Stimulated activated CD8-positive, alpha-beta memory T cell treated with anti-CD3 and anti-CD28 coated beads, Interleukin-4, amount 100 ng/mL, for 24 hours (primary cell): ENCODE measurements at regions not wholly inside any gene's neighbourhood (a gene's known extent, or its start where the extent isn't known, plus 50 kb on each side); places are given as distances from the start of the nearest gene placed in this dataset.

Experiments
- DNase-seq: peaks from one replicate; pipeline ENCODE4 v3.0.0-alpha.2; 2020; ENCODE audit warnings: low read depth

DNA sequence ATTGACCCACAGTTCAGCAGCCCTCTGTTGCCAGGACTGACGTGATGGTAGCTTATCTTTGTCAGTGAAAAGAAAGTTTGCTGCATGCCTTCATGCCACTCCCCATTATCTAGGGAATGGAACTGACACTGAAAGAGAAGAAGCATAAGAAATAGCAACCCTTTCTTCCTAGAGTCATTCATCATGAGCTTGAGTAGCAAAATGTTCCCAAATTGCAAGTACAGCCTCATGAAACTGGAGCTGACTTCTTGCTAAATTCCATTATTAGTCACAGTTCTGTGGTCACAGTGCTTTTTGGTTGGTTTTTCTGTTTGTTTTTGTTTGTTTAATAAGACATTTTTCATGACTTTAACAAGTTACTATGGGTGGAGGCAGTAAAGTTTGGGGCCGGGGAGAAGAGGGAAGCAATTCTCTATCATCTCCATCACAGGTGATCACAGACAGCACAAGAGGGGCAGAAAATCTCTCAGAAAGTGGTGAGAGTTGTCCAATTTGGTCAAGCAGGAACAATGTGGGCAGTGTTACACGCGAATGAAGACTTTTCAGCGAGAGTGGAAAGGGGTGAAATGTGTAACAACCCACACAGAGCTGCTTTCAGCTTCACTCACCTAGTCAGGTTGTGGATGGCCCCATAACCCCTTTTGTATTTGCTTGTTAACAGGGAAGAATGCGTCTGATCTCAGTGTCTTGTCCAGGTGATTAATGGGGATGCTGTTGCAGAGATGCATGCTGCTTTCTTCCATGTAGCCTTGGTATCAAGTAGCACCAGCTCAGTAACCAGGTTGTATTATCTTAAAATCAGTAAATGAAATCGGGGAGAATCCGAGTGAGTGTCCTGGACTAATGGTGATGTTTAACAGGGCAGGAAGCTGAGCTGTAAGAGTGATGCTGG is 440.4 kb downstream of the DMRT2 start:
- no peak for DNase-seq

- no peak for DNase-seq
These were observed 442.0 kb downstream of the DMRT2 start for GRCh38 chr9:1492156-1492555.

DNA sequence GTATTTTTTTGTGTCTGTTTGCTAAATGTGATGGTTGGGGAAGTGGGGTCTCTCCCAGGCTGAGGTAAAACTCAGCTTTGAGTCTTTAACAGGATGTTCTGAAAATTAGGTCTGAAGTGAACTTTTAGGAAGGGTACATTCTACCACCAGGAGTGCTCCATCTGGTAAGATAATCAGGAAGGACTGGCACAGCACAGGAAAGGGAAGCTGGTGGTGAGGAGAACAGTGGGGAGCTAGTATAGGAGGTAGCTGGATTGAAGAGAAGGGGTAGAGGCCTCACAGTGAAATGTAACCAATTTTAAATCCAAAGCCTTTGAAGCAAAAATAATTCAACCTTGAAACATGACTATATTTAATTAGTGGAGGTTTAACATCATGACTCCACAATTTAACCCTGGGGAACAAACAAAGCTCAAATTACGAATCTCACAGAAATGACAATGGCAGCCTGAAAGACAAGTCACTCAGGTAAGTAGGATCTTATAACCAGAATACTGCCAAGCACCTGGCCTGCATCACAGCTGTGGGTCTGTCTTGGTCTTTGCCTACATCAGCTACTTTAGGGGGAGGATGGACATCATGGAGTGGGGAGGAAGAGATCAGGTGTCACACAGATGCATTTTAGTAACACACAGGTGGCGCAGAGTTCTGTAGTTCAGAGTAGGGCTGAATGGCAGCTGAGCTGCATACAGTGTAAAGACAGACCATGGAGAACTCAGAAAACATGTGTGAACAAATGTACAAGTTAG is 445.3 kb downstream of the DMRT2 start:
- DNase-seq, result no peak

DNA sequence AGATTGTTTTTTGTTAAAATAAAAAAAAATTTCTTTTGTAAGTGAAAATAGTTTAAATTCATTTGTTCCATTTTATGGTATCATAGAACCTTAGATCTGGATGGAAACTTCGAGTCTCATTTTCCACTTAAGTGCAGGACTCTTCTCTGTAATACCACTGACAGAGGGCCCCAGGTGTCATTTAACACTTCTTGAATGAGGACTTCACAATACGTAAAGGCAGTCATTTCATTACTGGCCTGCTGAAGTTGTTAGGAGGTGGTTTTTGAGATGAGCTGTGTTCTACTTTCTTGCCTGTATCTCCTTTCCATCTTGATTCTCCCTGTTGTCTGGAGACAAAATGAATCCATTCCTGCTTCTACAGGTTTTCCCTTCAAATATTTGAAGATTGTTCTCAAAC is 455.3 kb downstream of the DMRT2 start:
- no peak for DNase-seq

DNA sequence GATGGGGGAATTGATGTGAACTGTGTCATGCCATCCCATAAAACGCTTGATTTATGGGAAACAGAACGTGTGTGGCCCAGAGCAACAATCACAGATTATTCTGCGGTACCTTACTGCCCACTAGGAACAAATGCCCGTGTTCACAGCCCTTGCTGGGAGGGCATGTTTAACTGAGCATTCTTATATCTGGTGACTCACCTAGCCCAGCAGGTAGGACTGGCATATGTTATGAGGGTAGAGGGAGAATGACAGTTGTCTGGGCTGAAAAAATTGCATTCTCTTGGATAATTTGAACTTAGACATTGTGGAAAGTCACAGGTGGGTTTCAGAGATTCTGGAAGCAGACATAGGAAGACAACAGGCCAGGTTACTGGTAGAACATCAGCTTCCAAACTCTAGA is 460.6 kb downstream of the DMRT2 start:
- no peak for DNase-seq

DNA sequence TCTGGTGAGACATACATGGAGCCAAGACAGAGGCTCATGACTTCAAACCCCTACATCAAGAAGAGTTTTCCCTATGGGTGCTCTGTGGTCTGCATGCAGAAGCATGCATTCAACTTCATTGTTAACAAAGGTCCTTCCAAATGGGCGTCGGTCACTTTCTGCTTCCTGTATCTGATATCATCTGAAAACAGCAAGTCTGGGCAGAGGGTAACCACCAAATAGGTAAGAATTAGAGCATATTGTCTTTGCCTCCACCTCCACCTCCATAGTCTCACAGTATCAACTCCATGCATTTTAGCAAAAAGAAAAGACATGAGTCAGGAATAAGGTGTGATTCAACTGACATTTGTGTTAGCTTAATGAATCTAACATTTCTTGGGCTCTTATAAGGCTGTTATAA is 462.9 kb downstream of the DMRT2 start:
- no peak for DNase-seq

DNA sequence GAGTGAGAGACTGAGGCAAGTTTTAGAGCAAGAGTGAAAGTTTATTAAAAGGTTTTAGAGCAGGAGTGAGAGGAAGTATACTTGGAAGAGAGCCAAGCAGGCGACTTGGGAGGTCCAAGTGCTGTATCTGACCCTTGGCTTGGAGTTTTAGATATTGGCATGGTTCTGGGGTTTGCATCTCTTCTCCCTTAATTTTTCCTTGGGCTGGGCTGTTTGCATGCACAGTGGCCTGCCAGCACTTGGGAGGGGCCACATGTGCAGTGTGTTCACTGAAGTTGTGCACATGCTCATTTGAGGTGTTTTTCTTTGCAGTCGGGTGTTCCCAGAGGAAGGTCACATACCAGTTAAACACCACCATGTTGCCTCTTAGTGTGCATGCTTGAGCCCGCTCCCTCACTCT is 464.1 kb downstream of the DMRT2 start:
- DNase-seq, result no peak

- DNase-seq, result no peak
These were observed 464.7 kb downstream of the DMRT2 start for GRCh38 chr9:1514776-1515363.

DNA sequence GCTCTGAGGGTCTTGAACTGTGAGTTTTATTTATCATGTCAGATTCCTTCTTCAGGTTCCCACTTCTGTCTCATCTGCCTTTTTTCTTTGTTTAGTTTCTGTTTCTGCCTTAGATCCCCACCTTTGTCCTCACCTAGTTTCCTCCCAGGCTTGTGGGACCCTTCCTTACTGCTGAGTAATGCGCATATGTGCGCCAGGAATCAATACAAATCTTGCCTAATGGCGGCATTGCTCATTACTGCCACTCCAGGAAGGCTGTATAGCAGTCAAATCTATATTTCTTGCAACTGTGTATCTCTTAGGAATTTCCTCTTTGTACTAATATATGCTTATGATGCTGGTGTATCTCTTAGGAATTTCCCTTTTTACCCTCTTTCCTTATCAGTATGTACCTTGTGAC is 465.4 kb downstream of the DMRT2 start:
- DNase-seq, result no peak

GRCh38 chr9:1521547-1521946 is 471.4 kb downstream of the DMRT2 start:
- DNase-seq, result no peak

DNA sequence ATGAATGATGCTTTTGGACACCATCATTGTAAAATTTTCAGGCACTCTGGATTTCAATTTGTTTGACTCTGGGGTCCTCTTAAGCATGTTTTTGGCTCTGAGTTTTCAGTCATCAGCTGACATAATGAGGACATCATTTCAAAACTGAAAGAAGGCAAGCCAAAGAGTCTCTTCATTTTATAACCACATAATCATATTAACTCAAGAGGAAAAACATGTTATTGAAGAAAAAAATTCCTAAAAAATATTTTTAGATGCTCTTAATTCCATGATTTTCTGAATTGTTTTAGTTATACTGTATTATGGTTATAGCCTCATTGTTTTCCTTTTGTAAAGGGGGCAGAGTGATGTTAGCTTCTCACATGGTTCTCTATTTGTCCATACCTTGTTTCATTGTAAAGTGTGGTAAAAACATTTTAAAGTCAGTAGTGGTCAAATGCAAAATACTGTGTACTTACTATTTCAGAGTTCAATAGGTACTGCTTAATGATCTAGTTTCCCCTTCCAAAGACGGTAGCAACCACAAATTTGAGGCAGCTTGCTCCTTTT is 472.1 kb downstream of the DMRT2 start:
- no peak for DNase-seq

DNA sequence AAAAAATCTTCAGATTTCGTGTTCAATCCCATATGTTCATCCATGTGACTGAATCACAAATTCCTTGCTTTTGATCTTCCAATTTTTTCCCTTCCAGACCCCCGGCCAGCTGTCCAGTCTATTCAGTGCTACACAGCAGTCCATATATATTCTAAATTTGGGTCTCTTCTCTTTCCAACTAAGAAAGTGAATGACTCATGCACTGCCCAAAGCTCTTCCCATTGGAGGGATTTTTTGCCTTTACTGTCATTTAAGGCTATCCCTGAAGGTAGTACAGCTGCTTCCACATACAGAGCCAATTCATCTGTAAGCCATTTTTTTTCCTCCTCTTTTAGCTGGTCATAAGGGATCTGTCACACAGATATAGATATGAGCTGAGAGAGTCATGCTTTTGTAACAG is 478.3 kb downstream of the DMRT2 start:
- DNase-seq, result no peak

DNA sequence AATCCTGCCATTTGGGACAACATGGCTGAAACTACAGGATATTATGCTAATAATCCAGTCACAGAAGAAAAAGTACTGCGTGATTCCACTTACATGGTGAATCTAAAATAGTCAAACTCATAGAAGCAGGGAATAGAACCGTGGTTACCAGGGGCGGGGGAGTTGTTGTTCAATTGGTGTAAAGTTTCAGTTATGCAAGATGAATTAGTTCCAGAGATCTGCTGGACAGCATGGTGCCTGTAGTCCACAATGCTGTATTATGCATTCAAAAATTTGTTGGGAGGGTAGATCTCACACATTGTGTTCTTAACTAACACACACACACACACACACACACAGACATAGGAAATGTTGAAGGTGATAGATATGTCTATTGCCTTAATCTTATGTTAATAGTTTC is 480.5 kb downstream of the DMRT2 start:
- no peak for DNase-seq

DNA sequence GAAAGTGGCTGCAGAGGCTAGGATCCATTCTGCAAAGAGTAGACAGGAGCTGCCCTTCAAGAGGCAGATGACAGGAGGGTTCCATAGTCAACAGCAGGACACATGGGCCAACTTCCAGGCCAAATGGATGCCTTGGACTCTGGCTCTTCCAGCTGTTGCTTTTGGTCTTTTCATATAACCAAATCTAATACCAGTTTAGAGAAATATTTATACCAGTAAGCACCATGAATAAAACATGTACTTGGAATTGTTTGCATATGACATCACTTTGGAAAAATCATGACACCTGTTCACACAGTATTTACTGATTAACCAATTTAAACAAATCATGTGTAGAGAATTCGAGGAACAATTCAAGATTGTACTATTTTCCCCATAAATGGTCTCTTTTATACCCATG is 481.3 kb downstream of the DMRT2 start:
- no peak for DNase-seq

DNA sequence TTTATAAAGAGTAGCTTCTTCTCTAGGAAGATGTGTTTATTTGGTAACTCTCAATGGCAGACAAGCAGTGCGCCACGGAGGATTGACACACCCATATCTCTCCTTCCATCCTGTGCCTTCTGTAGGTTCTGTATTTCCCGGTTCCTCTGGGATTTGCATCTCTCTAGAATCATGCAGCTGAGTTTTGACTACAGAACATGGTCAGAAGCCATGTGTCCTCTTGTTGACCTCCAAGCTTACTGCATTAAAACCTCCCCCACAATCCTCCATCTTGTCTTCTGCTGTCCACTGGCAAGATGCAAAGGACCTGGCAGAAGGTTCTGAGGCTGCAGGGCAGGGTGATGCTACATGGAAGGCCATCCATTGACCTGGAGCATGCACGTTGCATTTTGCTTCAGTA is 482.0 kb downstream of the DMRT2 start:
- DNase-seq, result no peak

- DNase-seq, result no peak
These were observed 480.1 kb upstream of the SMARCA2 start for GRCh38 chr9:1535051-1535450.

GRCh38 chr9:1535599-1535998 is 479.5 kb upstream of the SMARCA2 start:
- no peak for DNase-seq

DNA sequence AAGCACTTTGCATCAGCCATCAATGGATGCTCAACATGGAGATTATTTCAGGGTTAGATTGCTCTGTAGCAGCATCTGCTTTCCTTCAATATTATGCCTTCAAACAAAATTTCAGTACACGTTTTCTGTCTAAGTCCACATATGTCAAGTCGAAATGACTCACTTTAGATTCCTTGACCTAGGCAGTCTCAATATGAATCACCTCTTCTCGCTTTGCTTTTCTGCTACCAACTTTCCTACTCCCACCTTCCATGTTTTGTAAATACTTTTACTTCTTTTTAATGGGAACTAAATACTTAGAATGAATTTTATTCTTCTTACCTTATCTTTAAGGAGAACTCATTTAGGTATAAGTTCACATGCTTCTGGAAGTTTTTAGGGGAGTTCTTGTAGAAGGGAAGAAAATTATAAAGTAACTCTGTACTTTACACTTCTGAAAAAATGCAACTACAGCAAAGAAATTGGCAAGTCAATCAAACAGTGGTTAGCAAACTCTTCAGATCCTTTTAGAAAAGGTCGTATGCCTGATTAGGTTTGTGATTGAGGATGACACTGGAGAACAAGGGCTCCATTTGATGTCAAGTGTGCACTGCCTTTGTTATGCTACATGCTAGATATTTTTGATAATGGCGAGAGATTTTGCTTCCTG is 478.5 kb upstream of the SMARCA2 start:
- DNase-seq, result no peak

DNA sequence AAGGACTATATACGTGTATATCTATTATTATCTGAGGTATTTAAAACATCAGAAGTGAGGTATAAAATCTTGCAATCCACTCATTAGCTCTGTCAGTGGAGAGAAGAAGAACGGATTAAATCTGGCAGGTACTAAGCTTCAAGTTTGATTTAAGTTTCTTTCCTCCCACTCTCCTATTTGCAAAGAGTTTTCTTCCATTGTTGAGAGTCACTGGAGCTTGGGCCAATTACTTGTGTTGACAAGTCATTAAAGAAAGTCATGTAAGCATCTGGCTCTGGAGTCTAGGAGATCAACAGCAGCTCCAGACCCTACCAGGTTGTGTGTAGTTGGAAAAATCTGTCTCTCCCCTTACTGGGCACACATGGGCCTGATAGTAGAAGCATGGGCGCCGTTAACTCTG is 476.8 kb upstream of the SMARCA2 start:
- DNase-seq, result no peak

DNA sequence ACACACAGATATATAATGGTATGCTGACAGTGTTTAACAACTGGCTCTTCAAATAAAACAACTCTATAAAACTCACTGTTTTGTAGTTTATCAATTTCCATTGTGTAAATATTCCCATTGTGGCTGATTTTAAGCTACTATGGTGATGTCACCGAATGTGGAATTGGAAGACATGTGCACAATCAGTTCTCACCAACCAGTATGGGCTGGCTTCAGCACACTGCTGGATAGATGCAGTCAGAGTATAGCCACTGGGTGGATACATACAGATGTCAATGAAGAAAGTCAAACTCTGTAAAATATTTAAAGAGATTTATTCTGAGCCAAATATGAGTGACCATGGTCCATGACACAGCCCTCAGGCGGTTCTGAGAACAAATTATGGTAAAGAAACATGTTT is 475.9 kb upstream of the SMARCA2 start:
- no peak for DNase-seq

GRCh38 chr9:1550636-1551035 is 464.5 kb upstream of the SMARCA2 start:
- DNase-seq, result no peak
